ENCODE measurements at regions not wholly inside any gene's neighbourhood (a gene's known extent, or its start where the extent isn't known, plus 50 kb on each side); places are given as distances from the start of the nearest gene placed in this dataset.

GRCh38 chr16:75818491-75818890 is 92.2 kb upstream of the CPHXL start:
- TF ChIP-seq BHLHE40 (IDR thresholded peaks at IDR 0.05; ENCODE audit: borderline replicate concordance) (no peak), FOXM1 (IDR thresholded peaks at IDR 0.05; ENCODE audit: borderline replicate concordance) (no peak), SUZ12 (IDR thresholded peaks at IDR 0.05) (no peak), NFRKB (IDR thresholded peaks at IDR 0.05) (no peak), ELF4 (IDR thresholded peaks at IDR 0.05) (no peak), FOXA1 (IDR thresholded peaks at IDR 0.05) (no peak), ARNT (IDR thresholded peaks at IDR 0.05) (no peak), SP1 (IDR thresholded peaks at IDR 0.05) (no peak)

Data from HEK293T (cell line).